ENCODE measurements at regions not wholly inside any gene's neighbourhood (a gene's known extent, or its start where the extent isn't known, plus 50 kb on each side); places are given as distances from the start of the nearest gene placed in this dataset.

DNA sequence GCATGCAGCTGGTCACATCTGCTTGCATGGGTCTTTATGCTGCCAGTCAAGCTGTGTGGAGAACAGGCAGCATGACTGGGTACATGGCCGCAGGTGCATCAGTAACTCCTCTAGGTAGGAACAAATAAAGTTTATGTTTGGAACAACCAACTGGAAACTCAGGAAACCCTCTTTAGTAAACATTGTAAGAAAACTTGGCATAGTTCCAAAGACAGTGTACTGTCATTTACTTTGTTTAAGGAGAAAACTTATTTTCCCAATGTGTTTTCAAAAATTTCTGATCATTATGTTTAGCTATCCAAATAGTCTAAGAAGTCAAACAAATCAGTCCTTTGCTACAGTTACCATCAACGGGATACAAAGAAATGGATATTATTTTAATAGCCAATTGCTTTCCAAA is 386.0 kb downstream of the CHSY3 start:
- H3K4me3 Mint-ChIP-seq, result no peak overlapping the region
- TF ChIP-seq SMAD4 (CRISPR knock-in tag; IDR thresholded peaks at IDR 0.05) (no peak), FOXK1 (CRISPR knock-in tag; IDR thresholded peaks at IDR 0.05) (no peak), ZNF423 (CRISPR knock-in tag; IDR thresholded peaks at IDR 0.05) (no peak), PRRX2 (CRISPR knock-in tag; IDR thresholded peaks at IDR 0.05) (no peak), KAT7 (CRISPR knock-in tag; IDR thresholded peaks at IDR 0.05; ENCODE audit: borderline replicate concordance) (no peak), ZBTB21 (CRISPR knock-in tag; IDR thresholded peaks at IDR 0.05; ENCODE audit: borderline replicate concordance) (no peak), NFYB (CRISPR knock-in tag; conservative IDR thresholded peaks at IDR 0.05; ENCODE audit: low read depth) (no peak), ATF1 (CRISPR knock-in tag; IDR thresholded peaks at IDR 0.05) (no peak), SOX15 (CRISPR knock-in tag; IDR thresholded peaks at IDR 0.05) (no peak), SP1 (CRISPR knock-in tag; conservative IDR thresholded peaks at IDR 0.05) (no peak)
- TF ChIP-seq, protein P1, sequence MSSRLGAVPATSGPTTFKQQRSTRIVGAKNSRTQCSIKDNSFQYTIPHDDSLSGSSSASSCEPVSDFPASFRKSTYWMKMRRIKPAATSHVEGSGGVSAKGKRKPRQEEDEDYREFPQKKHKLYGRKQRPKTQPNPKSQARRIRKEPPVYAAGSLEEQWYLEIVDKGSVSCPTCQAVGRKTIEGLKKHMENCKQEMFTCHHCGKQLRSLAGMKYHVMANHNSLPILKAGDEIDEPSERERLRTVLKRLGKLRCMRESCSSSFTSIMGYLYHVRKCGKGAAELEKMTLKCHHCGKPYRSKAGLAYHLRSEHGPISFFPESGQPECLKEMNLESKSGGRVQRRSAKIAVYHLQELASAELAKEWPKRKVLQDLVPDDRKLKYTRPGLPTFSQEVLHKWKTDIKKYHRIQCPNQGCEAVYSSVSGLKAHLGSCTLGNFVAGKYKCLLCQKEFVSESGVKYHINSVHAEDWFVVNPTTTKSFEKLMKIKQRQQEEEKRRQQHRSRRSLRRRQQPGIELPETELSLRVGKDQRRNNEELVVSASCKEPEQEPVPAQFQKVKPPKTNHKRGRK (CRISPR knock-in tag; IDR thresholded peaks at IDR 0.05; ENCODE audit: borderline replicate concordance), result no peak
- TF ChIP-seq, protein P2, sequence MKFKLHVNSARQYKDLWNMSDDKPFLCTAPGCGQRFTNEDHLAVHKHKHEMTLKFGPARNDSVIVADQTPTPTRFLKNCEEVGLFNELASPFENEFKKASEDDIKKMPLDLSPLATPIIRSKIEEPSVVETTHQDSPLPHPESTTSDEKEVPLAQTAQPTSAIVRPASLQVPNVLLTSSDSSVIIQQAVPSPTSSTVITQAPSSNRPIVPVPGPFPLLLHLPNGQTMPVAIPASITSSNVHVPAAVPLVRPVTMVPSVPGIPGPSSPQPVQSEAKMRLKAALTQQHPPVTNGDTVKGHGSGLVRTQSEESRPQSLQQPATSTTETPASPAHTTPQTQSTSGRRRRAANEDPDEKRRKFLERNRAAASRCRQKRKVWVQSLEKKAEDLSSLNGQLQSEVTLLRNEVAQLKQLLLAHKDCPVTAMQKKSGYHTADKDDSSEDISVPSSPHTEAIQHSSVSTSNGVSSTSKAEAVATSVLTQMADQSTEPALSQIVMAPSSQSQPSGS (CRISPR knock-in tag; IDR thresholded peaks at IDR 0.05; ENCODE audit: borderline replicate concordance, low read depth), result no peak
- TF ChIP-seq, protein P3, sequence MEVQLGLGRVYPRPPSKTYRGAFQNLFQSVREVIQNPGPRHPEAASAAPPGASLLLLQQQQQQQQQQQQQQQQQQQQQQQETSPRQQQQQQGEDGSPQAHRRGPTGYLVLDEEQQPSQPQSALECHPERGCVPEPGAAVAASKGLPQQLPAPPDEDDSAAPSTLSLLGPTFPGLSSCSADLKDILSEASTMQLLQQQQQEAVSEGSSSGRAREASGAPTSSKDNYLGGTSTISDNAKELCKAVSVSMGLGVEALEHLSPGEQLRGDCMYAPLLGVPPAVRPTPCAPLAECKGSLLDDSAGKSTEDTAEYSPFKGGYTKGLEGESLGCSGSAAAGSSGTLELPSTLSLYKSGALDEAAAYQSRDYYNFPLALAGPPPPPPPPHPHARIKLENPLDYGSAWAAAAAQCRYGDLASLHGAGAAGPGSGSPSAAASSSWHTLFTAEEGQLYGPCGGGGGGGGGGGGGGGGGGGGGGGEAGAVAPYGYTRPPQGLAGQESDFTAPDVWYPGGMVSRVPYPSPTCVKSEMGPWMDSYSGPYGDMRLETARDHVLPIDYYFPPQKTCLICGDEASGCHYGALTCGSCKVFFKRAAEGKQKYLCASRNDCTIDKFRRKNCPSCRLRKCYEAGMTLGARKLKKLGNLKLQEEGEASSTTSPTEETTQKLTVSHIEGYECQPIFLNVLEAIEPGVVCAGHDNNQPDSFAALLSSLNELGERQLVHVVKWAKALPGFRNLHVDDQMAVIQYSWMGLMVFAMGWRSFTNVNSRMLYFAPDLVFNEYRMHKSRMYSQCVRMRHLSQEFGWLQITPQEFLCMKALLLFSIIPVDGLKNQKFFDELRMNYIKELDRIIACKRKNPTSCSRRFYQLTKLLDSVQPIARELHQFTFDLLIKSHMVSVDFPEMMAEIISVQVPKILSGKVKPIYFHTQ (CRISPR knock-in tag; IDR thresholded peaks at IDR 0.05), result no peak
- peaks cover 7% of the 10 kb centered on the region; the same call in 1 of the 2 replicates for H3K4me1 Mint-ChIP-seq
- H3K27ac Mint-ChIP-seq, result no peak overlapping the region
- POLR2A ChIA-PET, result no interaction called here
- no peak for ATAC-seq
- DNase-seq (ENCODE audit: low spot score), result no peak
- CTCF ChIA-PET, result no interaction called here
- H3K36me3 Mint-ChIP-seq, result no peaks in the 10 kb centered on the region
- peaks cover 1% of the 10 kb centered on the region; the same call in 1 of the 2 replicates for H3K9me3 Mint-ChIP-seq
- peaks cover under 1% of the 10 kb centered on the region; the same call in 1 of the 2 replicates for H3K27me3 Mint-ChIP-seq (ENCODE audit: low read depth)

DNA sequence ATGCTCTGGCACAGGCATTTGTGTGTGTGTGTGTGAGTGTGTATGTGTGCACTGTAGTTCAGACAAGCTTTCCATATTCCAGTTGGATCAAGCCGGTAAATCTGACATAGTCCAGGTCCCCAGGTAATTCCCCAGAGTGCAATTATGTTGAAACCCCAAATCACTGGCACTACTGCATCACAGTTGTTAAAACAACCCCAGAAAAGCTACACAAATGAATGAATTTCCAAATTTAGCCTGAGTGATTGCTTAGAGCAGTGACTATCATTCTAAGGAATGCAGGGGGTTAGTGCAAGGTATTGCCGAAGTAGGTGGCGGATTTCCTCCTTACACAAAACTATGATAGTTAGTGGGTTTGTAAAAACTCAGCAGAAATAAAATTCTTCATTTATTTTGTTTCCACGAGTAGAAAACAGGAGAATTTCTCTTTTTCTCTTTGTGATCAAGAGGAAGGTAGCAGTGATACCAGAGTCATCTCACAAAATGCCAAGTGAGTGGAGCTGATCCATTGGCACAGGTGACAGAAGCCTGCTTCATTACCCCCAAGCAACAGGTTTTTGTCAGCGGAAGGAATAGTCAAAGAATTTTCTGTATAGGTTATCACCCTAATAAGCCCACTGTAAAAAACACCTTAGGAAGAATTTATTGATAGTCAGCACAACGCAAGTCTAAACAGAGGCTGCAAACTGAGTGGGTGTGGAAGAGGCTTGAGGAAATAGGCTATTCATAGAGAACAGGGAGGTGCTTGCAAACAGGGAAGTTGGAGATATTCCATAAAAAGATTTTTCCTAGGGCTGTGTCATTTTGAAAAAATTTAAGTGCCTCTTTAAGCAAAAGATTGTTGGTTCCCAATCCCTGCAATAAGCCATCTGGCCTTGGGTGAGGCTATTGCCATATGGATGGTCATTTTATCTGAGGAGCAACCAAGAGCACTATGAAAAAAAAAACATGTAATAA is 385.1 kb downstream of the CHSY3 start:
- TF ChIP-seq MXD4 (CRISPR knock-in tag; IDR thresholded peaks at IDR 0.05; ENCODE audit: borderline replicate concordance) (no peak), ZNF121 (CRISPR knock-in tag; IDR thresholded peaks at IDR 0.05) (no peak), ZNF317 (CRISPR knock-in tag; IDR thresholded peaks at IDR 0.05; ENCODE audit: borderline replicate concordance, low read depth) (no peak), FOXP1 (CRISPR knock-in tag; IDR thresholded peaks at IDR 0.05; ENCODE audit: borderline replicate concordance) (no peak), NR1H2 (CRISPR knock-in tag; IDR thresholded peaks at IDR 0.05) (no peak), NFATC4 (CRISPR knock-in tag; IDR thresholded peaks at IDR 0.05) (no peak), ZNF263 (CRISPR knock-in tag; IDR thresholded peaks at IDR 0.05; ENCODE audit: low read depth) (no peak), ZNF396 (CRISPR knock-in tag; IDR thresholded peaks at IDR 0.05; ENCODE audit: borderline replicate concordance) (no peak), NR2C2 (CRISPR knock-in tag; IDR thresholded peaks at IDR 0.05) (no peak)
- TF ChIP-seq, protein P4, sequence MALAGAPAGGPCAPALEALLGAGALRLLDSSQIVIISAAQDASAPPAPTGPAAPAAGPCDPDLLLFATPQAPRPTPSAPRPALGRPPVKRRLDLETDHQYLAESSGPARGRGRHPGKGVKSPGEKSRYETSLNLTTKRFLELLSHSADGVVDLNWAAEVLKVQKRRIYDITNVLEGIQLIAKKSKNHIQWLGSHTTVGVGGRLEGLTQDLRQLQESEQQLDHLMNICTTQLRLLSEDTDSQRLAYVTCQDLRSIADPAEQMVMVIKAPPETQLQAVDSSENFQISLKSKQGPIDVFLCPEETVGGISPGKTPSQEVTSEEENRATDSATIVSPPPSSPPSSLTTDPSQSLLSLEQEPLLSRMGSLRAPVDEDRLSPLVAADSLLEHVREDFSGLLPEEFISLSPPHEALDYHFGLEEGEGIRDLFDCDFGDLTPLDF (CRISPR knock-in tag; IDR thresholded peaks at IDR 0.05), result no peak
- TF ChIP-seq, protein P5, sequence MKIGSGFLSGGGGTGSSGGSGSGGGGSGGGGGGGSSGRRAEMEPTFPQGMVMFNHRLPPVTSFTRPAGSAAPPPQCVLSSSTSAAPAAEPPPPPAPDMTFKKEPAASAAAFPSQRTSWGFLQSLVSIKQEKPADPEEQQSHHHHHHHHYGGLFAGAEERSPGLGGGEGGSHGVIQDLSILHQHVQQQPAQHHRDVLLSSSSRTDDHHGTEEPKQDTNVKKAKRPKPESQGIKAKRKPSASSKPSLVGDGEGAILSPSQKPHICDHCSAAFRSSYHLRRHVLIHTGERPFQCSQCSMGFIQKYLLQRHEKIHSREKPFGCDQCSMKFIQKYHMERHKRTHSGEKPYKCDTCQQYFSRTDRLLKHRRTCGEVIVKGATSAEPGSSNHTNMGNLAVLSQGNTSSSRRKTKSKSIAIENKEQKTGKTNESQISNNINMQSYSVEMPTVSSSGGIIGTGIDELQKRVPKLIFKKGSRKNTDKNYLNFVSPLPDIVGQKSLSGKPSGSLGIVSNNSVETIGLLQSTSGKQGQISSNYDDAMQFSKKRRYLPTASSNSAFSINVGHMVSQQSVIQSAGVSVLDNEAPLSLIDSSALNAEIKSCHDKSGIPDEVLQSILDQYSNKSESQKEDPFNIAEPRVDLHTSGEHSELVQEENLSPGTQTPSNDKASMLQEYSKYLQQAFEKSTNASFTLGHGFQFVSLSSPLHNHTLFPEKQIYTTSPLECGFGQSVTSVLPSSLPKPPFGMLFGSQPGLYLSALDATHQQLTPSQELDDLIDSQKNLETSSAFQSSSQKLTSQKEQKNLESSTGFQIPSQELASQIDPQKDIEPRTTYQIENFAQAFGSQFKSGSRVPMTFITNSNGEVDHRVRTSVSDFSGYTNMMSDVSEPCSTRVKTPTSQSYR (CRISPR knock-in tag; IDR thresholded peaks at IDR 0.05), result no peak
- ChIA-PET CTCF (no interaction called here), POLR2A (no interaction called here)
- ATAC-seq (no peak), DNase-seq (ENCODE audit: low spot score) (no peak)
- Mint-ChIP-seq H3K9me3 (peaks cover 4% of the 10 kb centered on the region; the same call in 1 of the 2 replicates), H3K4me1 (peaks cover 5% of the 10 kb centered on the region; the same call in 1 of the 2 replicates), H3K36me3 (no peaks in the 10 kb centered on the region), H3K27me3 (ENCODE audit: low read depth) (peaks cover 3% of the 10 kb centered on the region; the same call in 1 of the 2 replicates), H3K27ac (no peak overlapping the region), H3K4me3 (no peak overlapping the region)
